IgD-negative memory B cell (primary cell): ENCODE measurements at regions not wholly inside any gene's neighbourhood (a gene's known extent, or its start where the extent isn't known, plus 50 kb on each side); places are given as distances from the start of the nearest gene placed in this dataset.
"Not testable (repeated sequence)": the region's sequence is repeated elsewhere in the genome, so short reads cannot be mapped to it uniquely, and the experiment has no call there.

ENCODE experiments used
- H3K27ac Mint-ChIP-seq, 3 donors: one replicate each; pipeline ENCODE4 v1.8.0; 2020 to 2022; ENCODE audit warnings: mild to moderate bottlenecking in 3 of 3, mixed read lengths in 3 of 3, moderate library complexity in 1 of 3
- H3K27me3 Mint-ChIP-seq: one replicate; pipeline ENCODE4 v1.8.0; 2021; ENCODE audit warnings: mixed read lengths
- H3K36me3 Mint-ChIP-seq: one replicate; pipeline ENCODE4 v1.8.0; 2020; ENCODE audit warnings: mild to moderate bottlenecking, mixed read lengths
- H3K4me1 Mint-ChIP-seq, 3 donors: one replicate each; pipeline ENCODE4 v1.8.0; 2020 to 2022; ENCODE audit warnings: mixed read lengths in 3 of 3, mild to moderate bottlenecking in 1 of 3
- H3K4me3 Mint-ChIP-seq, 4 donors: one replicate each; pipeline ENCODE4 v1.8.0; 2020 to 2022; ENCODE audit warnings: mild to moderate bottlenecking in 4 of 4, mixed read lengths in 4 of 4, moderate library complexity in 3 of 4
- H3K9me3 Mint-ChIP-seq, 3 donors: one replicate each; pipeline ENCODE4 v1.8.0; 2020 to 2021; ENCODE audit warnings: mixed read lengths in 3 of 3, mild to moderate bottlenecking in 1 of 3

GRCh38 chr9:87374023-87374919 lies 123.4 kb upstream of the DAPK1 start:
- H3K27ac Mint-ChIP-seq, H3K36me3 Mint-ChIP-seq, H3K4me1 Mint-ChIP-seq, H3K27me3 Mint-ChIP-seq, H3K9me3 Mint-ChIP-seq, H3K4me3 Mint-ChIP-seq: not testable (repeated sequence)

- peak overlapping the region in 1 of 4 donors; percentile 54 for H3K4me3 Mint-ChIP-seq
- H3K36me3 Mint-ChIP-seq, result no peaks in the 10 kb centered on the region
- peaks cover 0 to 2% (median 0%) of the 10 kb centered on the region in 3 donors for H3K9me3 Mint-ChIP-seq
- H3K27me3 Mint-ChIP-seq, result peaks cover 4% of the 10 kb centered on the region
- no peaks in the 10 kb centered on the region for H3K4me1 Mint-ChIP-seq
- H3K27ac Mint-ChIP-seq, result peak overlapping the region in 1 of 3 donors; percentile 39
These were observed 122.1 kb upstream of the DAPK1 start for GRCh38 chr9:87375397-87376073.

- H3K4me3 Mint-ChIP-seq, result no peak overlapping the region
- H3K4me1 Mint-ChIP-seq, result no peaks in the 10 kb centered on the region
- H3K27me3 Mint-ChIP-seq, result peaks cover 4% of the 10 kb centered on the region
- H3K27ac Mint-ChIP-seq, result no peak overlapping the region
- no peaks in the 10 kb centered on the region for H3K36me3 Mint-ChIP-seq
- H3K9me3 Mint-ChIP-seq, result peaks cover 0 to 1% (median under 1%) of the 10 kb centered on the region in 3 donors
These were observed 119.0 kb upstream of the DAPK1 start for GRCh38 chr9:87378676-87379075.

- peaks cover 0 to 1% (median 0%) of the 10 kb centered on the region in 3 donors for H3K9me3 Mint-ChIP-seq
These were observed 118.4 kb upstream of the DAPK1 start for GRCh38 chr9:87379300-87379699.

GRCh38 chr9:87381050-87381711 lies 116.5 kb upstream of the DAPK1 start:
- Mint-ChIP-seq H3K36me3 (no peaks in the 10 kb centered on the region), H3K9me3 (peaks cover 0 to 3% (median 1%) of the 10 kb centered on the region in 3 donors), H3K27me3 (no peaks in the 10 kb centered on the region), H3K27ac (no peak overlapping the region), H3K4me3 (no peak overlapping the region), H3K4me1 (no peaks in the 10 kb centered on the region)

More at GRCh38 chr9:87379300-87379699, 118.4 kb upstream of the DAPK1 start:
- H3K36me3 Mint-ChIP-seq, result no peaks in the 10 kb centered on the region
- no peak overlapping the region for H3K4me3 Mint-ChIP-seq
- H3K4me1 Mint-ChIP-seq, result no peaks in the 10 kb centered on the region
- no peaks in the 10 kb centered on the region for H3K27me3 Mint-ChIP-seq
- H3K27ac Mint-ChIP-seq, result no peak overlapping the region

GRCh38 chr9:87381746-87382145 lies 115.9 kb upstream of the DAPK1 start:
- Mint-ChIP-seq H3K9me3 (peaks cover 0 to 3% (median 1%) of the 10 kb centered on the region in 3 donors), H3K27me3 (no peaks in the 10 kb centered on the region), H3K4me3 (no peak overlapping the region), H3K27ac (no peak overlapping the region), H3K36me3 (no peaks in the 10 kb centered on the region), H3K4me1 (no peaks in the 10 kb centered on the region)

- H3K4me3 Mint-ChIP-seq, result no peak overlapping the region
- H3K27ac Mint-ChIP-seq, result no peak overlapping the region
- no peaks in the 10 kb centered on the region for H3K4me1 Mint-ChIP-seq
- H3K9me3 Mint-ChIP-seq, result peaks cover 0 to 3% (median 1%) of the 10 kb centered on the region in 3 donors
- H3K36me3 Mint-ChIP-seq, result no peaks in the 10 kb centered on the region
- no peaks in the 10 kb centered on the region for H3K27me3 Mint-ChIP-seq
These were observed 114.8 kb upstream of the DAPK1 start for GRCh38 chr9:87382900-87383299.

GRCh38 chr9:87383344-87384150 lies 114.1 kb upstream of the DAPK1 start:
- Mint-ChIP-seq H3K27ac (no peak overlapping the region), H3K9me3 (peaks cover 0 to 3% (median 1%) of the 10 kb centered on the region in 3 donors), H3K4me1 (no peaks in the 10 kb centered on the region), H3K27me3 (no peaks in the 10 kb centered on the region), H3K4me3 (peak overlapping the region in 1 of 4 donors; percentile 25), H3K36me3 (no peaks in the 10 kb centered on the region)

- Mint-ChIP-seq H3K36me3 (no peaks in the 10 kb centered on the region), H3K4me1 (no peaks in the 10 kb centered on the region), H3K9me3 (peaks cover 0 to 3% (median 1%) of the 10 kb centered on the region in 3 donors), H3K27me3 (no peaks in the 10 kb centered on the region), H3K27ac (no peak overlapping the region), H3K4me3 (no peak overlapping the region)
These were observed 111.1 kb upstream of the DAPK1 start for GRCh38 chr9:87386490-87387025.

- H3K27ac Mint-ChIP-seq, result no peak overlapping the region
- H3K36me3 Mint-ChIP-seq, result no peaks in the 10 kb centered on the region
- H3K27me3 Mint-ChIP-seq, result no peaks in the 10 kb centered on the region
- H3K4me3 Mint-ChIP-seq, result no peak overlapping the region
- H3K4me1 Mint-ChIP-seq, result no peaks in the 10 kb centered on the region
- H3K9me3 Mint-ChIP-seq, result peaks cover 0 to 3% (median 1%) of the 10 kb centered on the region in 3 donors
These were observed 110.2 kb upstream of the DAPK1 start for GRCh38 chr9:87387351-87388011.

GRCh38 chr9:87388708-87389107 lies 109.0 kb upstream of the DAPK1 start:
- H3K27me3 Mint-ChIP-seq, H3K36me3 Mint-ChIP-seq, H3K4me3 Mint-ChIP-seq, H3K4me1 Mint-ChIP-seq, H3K9me3 Mint-ChIP-seq, H3K27ac Mint-ChIP-seq: not testable (repeated sequence)

GRCh38 chr9:87389936-87390335 lies 107.7 kb upstream of the DAPK1 start:
- no peak overlapping the region for H3K4me3 Mint-ChIP-seq
- H3K27me3 Mint-ChIP-seq, result no peaks in the 10 kb centered on the region
- H3K36me3 Mint-ChIP-seq, result no peaks in the 10 kb centered on the region
- peaks cover 0 to 3% (median 3%) of the 10 kb centered on the region in 3 donors for H3K9me3 Mint-ChIP-seq
- H3K4me1 Mint-ChIP-seq, result no peaks in the 10 kb centered on the region
- H3K27ac Mint-ChIP-seq, result no peak overlapping the region

- H3K4me3 Mint-ChIP-seq, result no peak overlapping the region
- no peaks in the 10 kb centered on the region for H3K4me1 Mint-ChIP-seq
- H3K27ac Mint-ChIP-seq, result no peak overlapping the region
- H3K36me3 Mint-ChIP-seq, result no peaks in the 10 kb centered on the region
- no peaks in the 10 kb centered on the region for H3K27me3 Mint-ChIP-seq
- peaks cover 0 to 3% (median 3%) of the 10 kb centered on the region in 3 donors for H3K9me3 Mint-ChIP-seq
These were observed 107.3 kb upstream of the DAPK1 start for GRCh38 chr9:87390361-87390760.

GRCh38 chr9:87392086-87392485 lies 105.6 kb upstream of the DAPK1 start:
- peaks cover 0 to 3% (median 0%) of the 10 kb centered on the region in 3 donors for H3K9me3 Mint-ChIP-seq
- no peak overlapping the region for H3K27ac Mint-ChIP-seq
- no peaks in the 10 kb centered on the region for H3K4me1 Mint-ChIP-seq
- H3K36me3 Mint-ChIP-seq, result no peaks in the 10 kb centered on the region
- H3K4me3 Mint-ChIP-seq, result no peak overlapping the region
- H3K27me3 Mint-ChIP-seq, result no peaks in the 10 kb centered on the region
